ENCODE measurements at regions not wholly inside any gene's neighbourhood (a gene's known extent, or its start where the extent isn't known, plus 50 kb on each side); places are given as distances from the start of the nearest gene placed in this dataset.
"Not testable (repeated sequence)": the region's sequence is repeated elsewhere in the genome, so short reads cannot be mapped to it uniquely, and the experiment has no call there.

- ATAC-seq (replicated peaks in 1 of 4); H3K4me3 ChIP-seq (ENCODE audit: control insufficient read depth in 1 of 2, extremely low read depth in 1 of 2, low read length in 1 of 2); H3K36me3 Mint-ChIP-seq; H3K4me1 ChIP-seq (ENCODE audit: control insufficient read depth in 1 of 2, extremely low read depth in 1 of 2, insufficient read depth in 2 of 2, low read length in 2 of 2); H3K4me1 Mint-ChIP-seq; H3K36me3 ChIP-seq (ENCODE audit: control insufficient read depth in 2 of 2, extremely low read depth in 1 of 2, insufficient read depth in 1 of 2, low read length in 1 of 2); POLR2A ChIA-PET; H3K4me3 Mint-ChIP-seq; H3K27me3 Mint-ChIP-seq; H3K9me3 ChIP-seq; H3K27ac ChIP-seq (ENCODE audit: low read length); H3K27ac Mint-ChIP-seq; DNase-seq; H3K27me3 ChIP-seq (replicated peaks in 1 of 2; ENCODE audit: control insufficient read depth in 2 of 2, extremely low read depth in 1 of 2, insufficient read depth in 2 of 2, low read length in 1 of 2); CTCF ChIA-PET: not testable (repeated sequence)
- no CpG with 5 or more reads among the region's 2 CpGs for WGBS (ENCODE audit: insufficient coverage)
- H3K9me3 Mint-ChIP-seq = peaks cover 0 to 12% (median 5%) of the 10 kb centered on the region in 3 donors
These were observed 576.1 kb upstream of the FBXO33 start for GRCh38 chr14:40008345-40008744.

GRCh38 chr14:40004871-40005500, 572.8 kb upstream of the FBXO33 start:
- no peaks in the 10 kb centered on the region for H3K4me1 ChIP-seq (ENCODE audit: control insufficient read depth in 1 of 2, extremely low read depth in 1 of 2, insufficient read depth in 2 of 2, low read length in 2 of 2)
- H3K27ac Mint-ChIP-seq = no peak overlapping the region
- H3K27me3 ChIP-seq (replicated peaks in 1 of 2; ENCODE audit: control insufficient read depth in 2 of 2, extremely low read depth in 1 of 2, insufficient read depth in 2 of 2, low read length in 1 of 2) = no peaks in the 10 kb centered on the region
- ATAC-seq (replicated peaks in 1 of 4) (no peak), DNase-seq (no peak)
- no peaks in the 10 kb centered on the region for H3K36me3 Mint-ChIP-seq
- H3K27ac ChIP-seq (ENCODE audit: low read length) = no peak overlapping the region
- ChIA-PET CTCF (no interaction called here), POLR2A (no interaction called here)
- H3K9me3 Mint-ChIP-seq = peaks cover 0 to 9% (median 0%) of the 10 kb centered on the region in 3 donors
- WGBS (ENCODE audit: insufficient coverage) = no CpG with 5 or more reads among the region's 3 CpGs
- no peaks in the 10 kb centered on the region for H3K36me3 ChIP-seq (ENCODE audit: control insufficient read depth in 2 of 2, extremely low read depth in 1 of 2, insufficient read depth in 1 of 2, low read length in 1 of 2)
- no peaks in the 10 kb centered on the region for H3K9me3 ChIP-seq
- no peak overlapping the region for H3K4me3 ChIP-seq (ENCODE audit: control insufficient read depth in 1 of 2, extremely low read depth in 1 of 2, low read length in 1 of 2)
- no peaks in the 10 kb centered on the region for H3K4me1 Mint-ChIP-seq
- no peaks in the 10 kb centered on the region for H3K27me3 Mint-ChIP-seq
- H3K4me3 Mint-ChIP-seq = no peak overlapping the region

- Mint-ChIP-seq H3K27me3 (no peaks in the 10 kb centered on the region), H3K36me3 (no peaks in the 10 kb centered on the region), H3K27ac (no peak overlapping the region), H3K4me1 (no peaks in the 10 kb centered on the region), H3K4me3 (no peak overlapping the region), H3K9me3 (peaks cover 0 to 5% (median 0%) of the 10 kb centered on the region in 3 donors)
- no peak overlapping the region for H3K4me3 ChIP-seq (ENCODE audit: control insufficient read depth in 1 of 2, extremely low read depth in 1 of 2, low read length in 1 of 2)
- CTCF ChIA-PET = no interaction called here
- WGBS (ENCODE audit: insufficient coverage) = 49% methylated on average over 3 of the region's 5 CpGs
- DNase-seq (no peak), ATAC-seq (replicated peaks in 1 of 4) (no peak)
- H3K9me3 ChIP-seq = no peaks in the 10 kb centered on the region
- H3K27ac ChIP-seq (ENCODE audit: low read length) = no peak overlapping the region
- H3K4me1 ChIP-seq (ENCODE audit: control insufficient read depth in 1 of 2, extremely low read depth in 1 of 2, insufficient read depth in 2 of 2, low read length in 2 of 2) = no peaks in the 10 kb centered on the region
- H3K36me3 ChIP-seq (ENCODE audit: control insufficient read depth in 2 of 2, extremely low read depth in 1 of 2, insufficient read depth in 1 of 2, low read length in 1 of 2) = no peaks in the 10 kb centered on the region
- POLR2A ChIA-PET = no interaction called here
- no peaks in the 10 kb centered on the region for H3K27me3 ChIP-seq (replicated peaks in 1 of 2; ENCODE audit: control insufficient read depth in 2 of 2, extremely low read depth in 1 of 2, insufficient read depth in 2 of 2, low read length in 1 of 2)
These were observed 571.5 kb upstream of the FBXO33 start for GRCh38 chr14:40003773-40004172.

- WGBS (ENCODE audit: insufficient coverage) = no CpG with 5 or more reads among the region's 6 CpGs
- CTCF ChIA-PET = no interaction called here
- Mint-ChIP-seq H3K27ac (no peak overlapping the region), H3K36me3 (no peaks in the 10 kb centered on the region), H3K4me1 (no peaks in the 10 kb centered on the region), H3K27me3 (no peaks in the 10 kb centered on the region), H3K4me3 (no peak overlapping the region), H3K9me3 (peaks cover 0 to 7% (median 2%) of the 10 kb centered on the region in 3 donors)
- Histone ChIP-seq H3K4me3 (ENCODE audit: control insufficient read depth in 1 of 2, extremely low read depth in 1 of 2, low read length in 1 of 2) (no peak overlapping the region), H3K4me1 (ENCODE audit: control insufficient read depth in 1 of 2, extremely low read depth in 1 of 2, insufficient read depth in 2 of 2, low read length in 2 of 2) (no peaks in the 10 kb centered on the region), H3K9me3 (no peaks in the 10 kb centered on the region), H3K27ac (ENCODE audit: low read length) (no peak overlapping the region), H3K27me3 (replicated peaks in 1 of 2; ENCODE audit: control insufficient read depth in 2 of 2, extremely low read depth in 1 of 2, insufficient read depth in 2 of 2, low read length in 1 of 2) (no peaks in the 10 kb centered on the region), H3K36me3 (ENCODE audit: control insufficient read depth in 2 of 2, extremely low read depth in 1 of 2, insufficient read depth in 1 of 2, low read length in 1 of 2) (no peaks in the 10 kb centered on the region)
- POLR2A ChIA-PET = no interaction called here
- DNase-seq (no peak), ATAC-seq (replicated peaks in 1 of 4) (no peak)
These were observed 566.6 kb upstream of the FBXO33 start for GRCh38 chr14:39998854-39999253.

GRCh38 chr14:39998114-39998513, 565.9 kb upstream of the FBXO33 start:
- no peaks in the 10 kb centered on the region for H3K9me3 ChIP-seq
- no peaks in the 10 kb centered on the region for H3K36me3 ChIP-seq (ENCODE audit: control insufficient read depth in 2 of 2, extremely low read depth in 1 of 2, insufficient read depth in 1 of 2, low read length in 1 of 2)
- ATAC-seq (replicated peaks in 1 of 4) (no peak), DNase-seq (no peak)
- H3K4me1 ChIP-seq (ENCODE audit: control insufficient read depth in 1 of 2, extremely low read depth in 1 of 2, insufficient read depth in 2 of 2, low read length in 2 of 2) = no peaks in the 10 kb centered on the region
- H3K27ac ChIP-seq (ENCODE audit: low read length) = no peak overlapping the region
- no peaks in the 10 kb centered on the region for H3K36me3 Mint-ChIP-seq
- no CpG with 5 or more reads among the region's 2 CpGs for WGBS (ENCODE audit: insufficient coverage)
- H3K9me3 Mint-ChIP-seq = peaks cover 0 to 7% (median 2%) of the 10 kb centered on the region in 3 donors
- no peak overlapping the region for H3K27ac Mint-ChIP-seq
- no peak overlapping the region for H3K4me3 Mint-ChIP-seq
- no peaks in the 10 kb centered on the region for H3K27me3 ChIP-seq (replicated peaks in 1 of 2; ENCODE audit: control insufficient read depth in 2 of 2, extremely low read depth in 1 of 2, insufficient read depth in 2 of 2, low read length in 1 of 2)
- no peaks in the 10 kb centered on the region for H3K4me1 Mint-ChIP-seq
- ChIA-PET POLR2A (no interaction called here), CTCF (no interaction called here)
- no peaks in the 10 kb centered on the region for H3K27me3 Mint-ChIP-seq
- no peak overlapping the region for H3K4me3 ChIP-seq (ENCODE audit: control insufficient read depth in 1 of 2, extremely low read depth in 1 of 2, low read length in 1 of 2)

GRCh38 chr14:39991041-39991440, 558.8 kb upstream of the FBXO33 start:
- no CpG with 5 or more reads among the region's 2 CpGs for WGBS (ENCODE audit: insufficient coverage)
- Histone ChIP-seq H3K9me3 (no peaks in the 10 kb centered on the region), H3K36me3 (ENCODE audit: control insufficient read depth in 2 of 2, extremely low read depth in 1 of 2, insufficient read depth in 1 of 2, low read length in 1 of 2) (no peaks in the 10 kb centered on the region), H3K27me3 (replicated peaks in 1 of 2; ENCODE audit: control insufficient read depth in 2 of 2, extremely low read depth in 1 of 2, insufficient read depth in 2 of 2, low read length in 1 of 2) (no peaks in the 10 kb centered on the region), H3K4me3 (ENCODE audit: control insufficient read depth in 1 of 2, extremely low read depth in 1 of 2, low read length in 1 of 2) (no peak overlapping the region), H3K4me1 (ENCODE audit: control insufficient read depth in 1 of 2, extremely low read depth in 1 of 2, insufficient read depth in 2 of 2, low read length in 2 of 2) (no peaks in the 10 kb centered on the region), H3K27ac (ENCODE audit: low read length) (no peak overlapping the region)
- Mint-ChIP-seq H3K4me1 (no peaks in the 10 kb centered on the region), H3K4me3 (no peak overlapping the region), H3K27me3 (no peaks in the 10 kb centered on the region), H3K9me3 (peaks cover 0 to 7% (median 0%) of the 10 kb centered on the region in 3 donors), H3K36me3 (no peaks in the 10 kb centered on the region), H3K27ac (no peak overlapping the region)
- CTCF ChIA-PET = interaction anchor here in 1 of 2 donors (1.3 kb wide), 1 partner anchor 15 kb away, joined by 3 read pairs; no protein-coding TSS in a partner anchor
- ATAC-seq (replicated peaks in 1 of 4) = no peak
- POLR2A ChIA-PET = no interaction called here
- no peak for DNase-seq

GRCh38 chr14:39988939-39989338, 556.7 kb upstream of the FBXO33 start:
- H3K27ac ChIP-seq (ENCODE audit: low read length) = no peak overlapping the region
- H3K9me3 ChIP-seq = no peaks in the 10 kb centered on the region
- peak in 1 of 35 experiments; percentile 19 for DNase-seq
- POLR2A ChIA-PET = no interaction called here
- Mint-ChIP-seq H3K9me3 (peaks cover 0 to 4% (median 0%) of the 10 kb centered on the region in 3 donors), H3K27me3 (no peaks in the 10 kb centered on the region), H3K4me3 (no peak overlapping the region), H3K36me3 (no peaks in the 10 kb centered on the region), H3K27ac (no peak overlapping the region), H3K4me1 (no peaks in the 10 kb centered on the region)
- H3K36me3 ChIP-seq (ENCODE audit: control insufficient read depth in 2 of 2, extremely low read depth in 1 of 2, insufficient read depth in 1 of 2, low read length in 1 of 2) = no peaks in the 10 kb centered on the region
- H3K27me3 ChIP-seq (replicated peaks in 1 of 2; ENCODE audit: control insufficient read depth in 2 of 2, extremely low read depth in 1 of 2, insufficient read depth in 2 of 2, low read length in 1 of 2) = no peaks in the 10 kb centered on the region
- CTCF ChIA-PET = interaction anchor here in 1 of 2 donors (0.7 kb wide), 1 partner anchor 406 kb away, joined by 3 read pairs; no protein-coding TSS in a partner anchor
- H3K4me3 ChIP-seq (ENCODE audit: control insufficient read depth in 1 of 2, extremely low read depth in 1 of 2, low read length in 1 of 2) = no peak overlapping the region
- H3K4me1 ChIP-seq (ENCODE audit: control insufficient read depth in 1 of 2, extremely low read depth in 1 of 2, insufficient read depth in 2 of 2, low read length in 2 of 2) = no peaks in the 10 kb centered on the region
- WGBS (ENCODE audit: insufficient coverage) = 0% methylated on average over 1 of the region's 2 CpGs
- ATAC-seq (replicated peaks in 1 of 4) = no peak
